ENCODE measurements at regions not wholly inside any gene's neighbourhood (a gene's known extent, or its start where the extent isn't known, plus 50 kb on each side); places are given as distances from the start of the nearest gene placed in this dataset.

DNA sequence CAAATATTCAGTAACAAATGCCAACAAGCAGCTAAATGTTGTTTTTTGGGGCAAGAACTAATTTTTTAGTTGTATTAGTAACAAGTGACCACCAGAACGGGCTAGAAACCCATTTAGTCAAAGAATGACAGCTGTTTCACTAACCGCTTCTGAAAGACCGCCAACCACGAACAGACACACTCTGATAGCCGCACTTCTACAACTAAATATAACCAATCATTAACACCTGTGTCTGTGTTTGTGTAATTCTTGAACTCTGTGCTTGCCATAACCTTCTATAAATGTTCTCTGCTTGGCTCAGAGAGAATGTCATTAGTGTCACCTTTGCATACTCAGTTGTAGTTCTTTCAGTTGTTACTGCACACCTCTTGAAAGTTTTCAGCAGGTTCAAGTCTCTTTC lies 526.3 kb upstream of the LRRTM1 start:
- H3K27me3 ChIP-seq (ENCODE audit: insufficient read depth, low read length, poor library complexity, severe bottlenecking) = no peaks in the 10 kb centered on the region
- H3K4me2 ChIP-seq (ENCODE audit: low read depth, low read length, poor library complexity, severe bottlenecking) = no peak overlapping the region
- TF ChIP-seq EZH2phosphoT487 (IDR thresholded peaks at IDR 0.05; ENCODE audit: borderline replicate concordance) = no peak
- TF ChIP-seq, protein P1, sequence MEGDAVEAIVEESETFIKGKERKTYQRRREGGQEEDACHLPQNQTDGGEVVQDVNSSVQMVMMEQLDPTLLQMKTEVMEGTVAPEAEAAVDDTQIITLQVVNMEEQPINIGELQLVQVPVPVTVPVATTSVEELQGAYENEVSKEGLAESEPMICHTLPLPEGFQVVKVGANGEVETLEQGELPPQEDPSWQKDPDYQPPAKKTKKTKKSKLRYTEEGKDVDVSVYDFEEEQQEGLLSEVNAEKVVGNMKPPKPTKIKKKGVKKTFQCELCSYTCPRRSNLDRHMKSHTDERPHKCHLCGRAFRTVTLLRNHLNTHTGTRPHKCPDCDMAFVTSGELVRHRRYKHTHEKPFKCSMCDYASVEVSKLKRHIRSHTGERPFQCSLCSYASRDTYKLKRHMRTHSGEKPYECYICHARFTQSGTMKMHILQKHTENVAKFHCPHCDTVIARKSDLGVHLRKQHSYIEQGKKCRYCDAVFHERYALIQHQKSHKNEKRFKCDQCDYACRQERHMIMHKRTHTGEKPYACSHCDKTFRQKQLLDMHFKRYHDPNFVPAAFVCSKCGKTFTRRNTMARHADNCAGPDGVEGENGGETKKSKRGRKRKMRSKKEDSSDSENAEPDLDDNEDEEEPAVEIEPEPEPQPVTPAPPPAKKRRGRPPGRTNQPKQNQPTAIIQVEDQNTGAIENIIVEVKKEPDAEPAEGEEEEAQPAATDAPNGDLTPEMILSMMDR (conservative IDR thresholded peaks at IDR 0.05; ENCODE audit: low read length) = no peak
- H3K4me1 ChIP-seq (ENCODE audit: insufficient read depth, low read length, poor library complexity, severe bottlenecking) = no peaks in the 10 kb centered on the region
- no peaks in the 10 kb centered on the region for H4K20me1 ChIP-seq (ENCODE audit: insufficient read depth, low read length, poor library complexity, severe bottlenecking)
- no peaks in the 10 kb centered on the region for H3K9me3 ChIP-seq (ENCODE audit: insufficient read depth, low read depth, low read length)
- H3K36me3 ChIP-seq (ENCODE audit: insufficient read depth, low read length) = no peaks in the 10 kb centered on the region
- H3K9me2 ChIP-seq (replicated peaks; ENCODE audit: low read depth, low read length) = no peaks in the 10 kb centered on the region
- H3K4me3 ChIP-seq (ENCODE audit: low read length, poor library complexity, severe bottlenecking) = no peak overlapping the region
- no peaks in the 10 kb centered on the region for H3F3A ChIP-seq (ENCODE audit: low read depth)
- no peaks in the 10 kb centered on the region for H3K79me2 ChIP-seq (ENCODE audit: insufficient read depth, low read length)
- no peak overlapping the region for H3K9ac ChIP-seq (ENCODE audit: low read depth, low read length, poor library complexity, severe bottlenecking)
- H2AFZ ChIP-seq (ENCODE audit: low read length) = no peak overlapping the region

DNA sequence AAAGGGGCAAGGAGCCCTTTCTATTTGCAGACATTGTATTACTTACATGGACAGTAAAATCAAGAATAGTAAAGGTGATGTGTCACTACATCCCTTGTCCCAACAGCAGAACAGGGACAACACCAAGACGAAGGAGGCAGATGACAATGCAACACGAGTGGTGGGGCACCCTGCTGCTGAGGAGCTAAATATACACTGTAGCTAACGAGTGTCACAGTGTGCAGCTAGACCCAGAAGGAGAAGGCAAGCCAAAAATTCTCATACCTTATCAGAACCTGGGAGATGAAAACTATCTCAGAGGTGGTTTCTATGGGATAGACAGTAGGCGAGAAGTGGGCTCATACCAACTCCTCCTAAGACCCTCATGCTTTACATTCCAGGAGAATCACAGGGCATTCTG lies 518.4 kb upstream of the LRRTM1 start:
- H3K27me3 ChIP-seq (ENCODE audit: insufficient read depth, low read length, poor library complexity, severe bottlenecking) = no peaks in the 10 kb centered on the region
- H3K9ac ChIP-seq (ENCODE audit: low read depth, low read length, poor library complexity, severe bottlenecking) = no peak overlapping the region
- no peaks in the 10 kb centered on the region for H3K9me3 ChIP-seq (ENCODE audit: insufficient read depth, low read depth, low read length)
- no peak for TF ChIP-seq EZH2phosphoT487 (IDR thresholded peaks at IDR 0.05; ENCODE audit: borderline replicate concordance)
- TF ChIP-seq, protein P1 (conservative IDR thresholded peaks at IDR 0.05; ENCODE audit: low read length) = no peak
- H3K36me3 ChIP-seq (ENCODE audit: insufficient read depth, low read length) = no peaks in the 10 kb centered on the region
- H3K9me2 ChIP-seq (replicated peaks; ENCODE audit: low read depth, low read length) = no peaks in the 10 kb centered on the region
- no peaks in the 10 kb centered on the region for H3K4me1 ChIP-seq (ENCODE audit: insufficient read depth, low read length, poor library complexity, severe bottlenecking)
- no peaks in the 10 kb centered on the region for H4K20me1 ChIP-seq (ENCODE audit: insufficient read depth, low read length, poor library complexity, severe bottlenecking)
- no peak overlapping the region for H3K4me3 ChIP-seq (ENCODE audit: low read length, poor library complexity, severe bottlenecking)
- H3F3A ChIP-seq (ENCODE audit: low read depth) = no peaks in the 10 kb centered on the region
- H2AFZ ChIP-seq (ENCODE audit: low read length) = no peak overlapping the region
- H3K79me2 ChIP-seq (ENCODE audit: insufficient read depth, low read length) = no peaks in the 10 kb centered on the region
- H3K4me2 ChIP-seq (ENCODE audit: low read depth, low read length, poor library complexity, severe bottlenecking) = no peak overlapping the region

DNA sequence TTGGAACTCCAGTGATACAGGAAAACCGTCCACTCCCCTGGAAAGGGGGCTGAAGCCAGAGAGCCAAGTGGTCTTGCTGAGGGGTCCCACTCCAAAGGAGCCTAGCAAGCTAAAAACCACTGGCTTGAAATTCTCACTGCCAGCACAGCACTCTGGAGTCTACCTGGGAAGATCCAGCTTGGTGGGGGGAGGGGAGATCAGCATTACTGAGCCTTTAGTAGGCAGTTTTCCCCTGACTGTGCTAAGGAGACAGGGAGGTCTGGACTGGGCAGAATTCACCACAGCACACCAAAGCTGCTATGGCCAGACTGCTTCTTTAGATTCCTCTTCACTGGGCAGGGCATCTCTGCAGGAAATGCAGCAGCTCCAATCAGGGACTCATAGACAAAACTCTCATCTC lies 510.7 kb upstream of the LRRTM1 start:
- no peaks in the 10 kb centered on the region for H3K4me1 ChIP-seq (ENCODE audit: insufficient read depth, low read length, poor library complexity, severe bottlenecking)
- no peak overlapping the region for H3K4me3 ChIP-seq (ENCODE audit: low read length, poor library complexity, severe bottlenecking)
- H3K4me2 ChIP-seq (ENCODE audit: low read depth, low read length, poor library complexity, severe bottlenecking) = no peak overlapping the region
- no peaks in the 10 kb centered on the region for H3K9me2 ChIP-seq (replicated peaks; ENCODE audit: low read depth, low read length)
- H3K9me3 ChIP-seq (ENCODE audit: insufficient read depth, low read depth, low read length) = no peaks in the 10 kb centered on the region
- no peaks in the 10 kb centered on the region for H3K36me3 ChIP-seq (ENCODE audit: insufficient read depth, low read length)
- H4K20me1 ChIP-seq (ENCODE audit: insufficient read depth, low read length, poor library complexity, severe bottlenecking) = no peaks in the 10 kb centered on the region
- no peak overlapping the region for H2AFZ ChIP-seq (ENCODE audit: low read length)
- no peaks in the 10 kb centered on the region for H3K79me2 ChIP-seq (ENCODE audit: insufficient read depth, low read length)
- no peaks in the 10 kb centered on the region for H3K27me3 ChIP-seq (ENCODE audit: insufficient read depth, low read length, poor library complexity, severe bottlenecking)
- no peak overlapping the region for H3K9ac ChIP-seq (ENCODE audit: low read depth, low read length, poor library complexity, severe bottlenecking)
- H3F3A ChIP-seq (ENCODE audit: low read depth) = no peaks in the 10 kb centered on the region
- no peak for TF ChIP-seq EZH2phosphoT487 (IDR thresholded peaks at IDR 0.05; ENCODE audit: borderline replicate concordance)
- TF ChIP-seq, protein P1 (conservative IDR thresholded peaks at IDR 0.05; ENCODE audit: low read length) = no peak

Measured in Loucy (cell line).